ENCODE measurements at regions not wholly inside any gene's neighbourhood (a gene's known extent, or its start where the extent isn't known, plus 50 kb on each side); places are given as distances from the start of the nearest gene placed in this dataset.
A peak's percentile ranks its signal among the peaks of the same experiment; 100 is the strongest.
"Not testable (repeated sequence)": the region's sequence is repeated elsewhere in the genome, so short reads cannot be mapped to it uniquely, and the experiment has no call there.

- Histone ChIP-seq H3K9me1 (ENCODE audit: control insufficient read depth, extremely low read depth, insufficient read depth, low read length) (no peaks in the 10 kb centered on the region), H2AFZ (ENCODE audit: control insufficient read depth, low read length) (peak overlapping the region; percentile 41), H4K20me1 (ENCODE audit: control insufficient read depth, extremely low read depth, insufficient read depth, low read length) (no peaks in the 10 kb centered on the region), H3K9me3 (ENCODE audit: control insufficient read depth, low read depth, low read length) (no peaks in the 10 kb centered on the region), H3K4me3 (ENCODE audit: control insufficient read depth in 2 of 3, extremely low read depth in 1 of 3, insufficient read depth in 2 of 3, low read depth in 1 of 3, low read length in 3 of 3) (no peak overlapping the region), H3K27me3 (ENCODE audit: control insufficient read depth, extremely low read depth, insufficient read depth, low read length) (no peaks in the 10 kb centered on the region), H3K36me3 (ENCODE audit: control insufficient read depth in 2 of 2, extremely low read depth in 1 of 2, insufficient read depth in 2 of 2, low read length in 2 of 2) (no peaks in the 10 kb centered on the region), H3K4me1 (ENCODE audit: control insufficient read depth, extremely low read depth, insufficient read depth, low read length) (no peaks in the 10 kb centered on the region), H3K4me2 (ENCODE audit: control insufficient read depth, extremely low read depth, insufficient read depth, low read depth, low read length) (no peak overlapping the region), H3K9ac (ENCODE audit: control insufficient read depth, extremely low read depth, insufficient read depth, low read length) (no peak overlapping the region), H3K27ac (ENCODE audit: control insufficient read depth, insufficient read depth, low read length) (no peak overlapping the region), H3K79me2 (ENCODE audit: control insufficient read depth, insufficient read depth, low read length) (no peaks in the 10 kb centered on the region)
- dilution Hi-C loops (cut with MboI; ENCODE audit: extremely low pct_ligation_motif_present, low sequenced_read_pairs): no loop called here
- no peak for TF ChIP-seq CTCF (optimal IDR thresholded peaks at IDR 0.05 in 1 of 3, IDR thresholded peaks at IDR 0.05 in 1 of 3, conservative IDR thresholded peaks at IDR 0.05 in 1 of 3; ENCODE audit: extremely low read depth in 1 of 3, insufficient read depth in 2 of 3, low read length in 3 of 3)
- TF ChIP-seq EZH2 (IDR thresholded peaks at IDR 0.05; ENCODE audit: low read length): no peak
- DNase-seq (ENCODE audit: low read depth, low spot score) (no peak), FAIRE-seq (no peak)
Measured at GRCh38 chr10:8677642-8678041, 623.2 kb downstream of the GATA3 start.

GRCh38 chr10:8684916-8685315 lies 630.4 kb downstream of the GATA3 start:
- FAIRE-seq: not testable (repeated sequence)

GRCh38 chr10:8688881-8689280 lies 634.4 kb downstream of the GATA3 start:
- Histone ChIP-seq H3K27ac (ENCODE audit: control insufficient read depth, insufficient read depth, low read length) (no peak overlapping the region), H4K20me1 (ENCODE audit: control insufficient read depth, extremely low read depth, insufficient read depth, low read length) (no peaks in the 10 kb centered on the region), H3K27me3 (ENCODE audit: control insufficient read depth, extremely low read depth, insufficient read depth, low read length) (no peaks in the 10 kb centered on the region), H3K4me1 (ENCODE audit: control insufficient read depth, extremely low read depth, insufficient read depth, low read length) (no peaks in the 10 kb centered on the region), H2AFZ (ENCODE audit: control insufficient read depth, low read length) (no peak overlapping the region), H3K4me3 (ENCODE audit: control insufficient read depth in 2 of 3, extremely low read depth in 1 of 3, insufficient read depth in 2 of 3, low read depth in 1 of 3, low read length in 3 of 3) (no peak overlapping the region), H3K79me2 (ENCODE audit: control insufficient read depth, insufficient read depth, low read length) (no peaks in the 10 kb centered on the region), H3K9ac (ENCODE audit: control insufficient read depth, extremely low read depth, insufficient read depth, low read length) (no peak overlapping the region), H3K36me3 (ENCODE audit: control insufficient read depth in 2 of 2, extremely low read depth in 1 of 2, insufficient read depth in 2 of 2, low read length in 2 of 2) (no peaks in the 10 kb centered on the region), H3K9me3 (ENCODE audit: control insufficient read depth, low read depth, low read length) (no peaks in the 10 kb centered on the region), H3K4me2 (ENCODE audit: control insufficient read depth, extremely low read depth, insufficient read depth, low read depth, low read length) (no peak overlapping the region), H3K9me1 (ENCODE audit: control insufficient read depth, extremely low read depth, insufficient read depth, low read length) (no peaks in the 10 kb centered on the region)
- FAIRE-seq: no peak
- no peak for DNase-seq (ENCODE audit: low read depth, low spot score)
- TF ChIP-seq EZH2 (IDR thresholded peaks at IDR 0.05; ENCODE audit: low read length) (no peak), CTCF (optimal IDR thresholded peaks at IDR 0.05 in 1 of 3, IDR thresholded peaks at IDR 0.05 in 1 of 3, conservative IDR thresholded peaks at IDR 0.05 in 1 of 3; ENCODE audit: extremely low read depth in 1 of 3, insufficient read depth in 2 of 3, low read length in 3 of 3) (no peak)
- dilution Hi-C loops (cut with MboI; ENCODE audit: extremely low pct_ligation_motif_present, low sequenced_read_pairs): no loop called here

More at GRCh38 chr10:8684916-8685315, 630.4 kb downstream of the GATA3 start:
- H3K9ac ChIP-seq (ENCODE audit: control insufficient read depth, extremely low read depth, insufficient read depth, low read length); H3K9me1 ChIP-seq (ENCODE audit: control insufficient read depth, extremely low read depth, insufficient read depth, low read length); H2AFZ ChIP-seq (ENCODE audit: control insufficient read depth, low read length); H3K4me3 ChIP-seq (ENCODE audit: control insufficient read depth in 2 of 3, extremely low read depth in 1 of 3, insufficient read depth in 2 of 3, low read depth in 1 of 3, low read length in 3 of 3); DNase-seq (ENCODE audit: low read depth, low spot score); H3K4me1 ChIP-seq (ENCODE audit: control insufficient read depth, extremely low read depth, insufficient read depth, low read length); H3K4me2 ChIP-seq (ENCODE audit: control insufficient read depth, extremely low read depth, insufficient read depth, low read depth, low read length); H3K79me2 ChIP-seq (ENCODE audit: control insufficient read depth, insufficient read depth, low read length); H3K27ac ChIP-seq (ENCODE audit: control insufficient read depth, insufficient read depth, low read length); H3K27me3 ChIP-seq (ENCODE audit: control insufficient read depth, extremely low read depth, insufficient read depth, low read length); H3K36me3 ChIP-seq (ENCODE audit: control insufficient read depth in 2 of 2, extremely low read depth in 1 of 2, insufficient read depth in 2 of 2, low read length in 2 of 2); H4K20me1 ChIP-seq (ENCODE audit: control insufficient read depth, extremely low read depth, insufficient read depth, low read length); dilution Hi-C loops (cut with MboI; ENCODE audit: extremely low pct_ligation_motif_present, low sequenced_read_pairs); H3K9me3 ChIP-seq (ENCODE audit: control insufficient read depth, low read depth, low read length): not testable (repeated sequence)
